RWPE1 (cell line): ENCODE measurements at regions not wholly inside any gene's neighbourhood (a gene's known extent, or its start where the extent isn't known, plus 50 kb on each side); places are given as distances from the start of the nearest gene placed in this dataset.

Source experiments
- CTCF ChIA-PET: fragments of 350-600 bp; sonication (Branson Sonifier 250); formaldehyde crosslinking; extraction: SDS; loops from one replicate; lab custom pipeline; 2021; lab: Yijun Ruan, JAX
- POLR2A ChIA-PET: fragments of 400-600 bp; formaldehyde crosslinking; extraction: SDS; loops from one replicate; lab custom pipeline; 2020; ENCODE audit warnings: antibody characterized with exemption; ENCODE audit not compliant: low non-redundant PET; lab: Yijun Ruan, JAX
- DNase-seq: peaks from one replicate; pipeline ENCODE4 v3.0.0; 2012; ENCODE audit warnings: low spot score
- H3K27ac ChIP-seq: fragments of 450-650 bp; 2 replicates; pipeline ENCODE4 v1.5.1; 2017
- TF ChIP-seq, protein P1 (sequence below): fragments of 450-650 bp; conservative IDR thresholded peaks from 2 replicates; pipeline ENCODE4 v1.5.1; 2017; ENCODE audit warnings: low read depth, mild to moderate bottlenecking

DNA sequence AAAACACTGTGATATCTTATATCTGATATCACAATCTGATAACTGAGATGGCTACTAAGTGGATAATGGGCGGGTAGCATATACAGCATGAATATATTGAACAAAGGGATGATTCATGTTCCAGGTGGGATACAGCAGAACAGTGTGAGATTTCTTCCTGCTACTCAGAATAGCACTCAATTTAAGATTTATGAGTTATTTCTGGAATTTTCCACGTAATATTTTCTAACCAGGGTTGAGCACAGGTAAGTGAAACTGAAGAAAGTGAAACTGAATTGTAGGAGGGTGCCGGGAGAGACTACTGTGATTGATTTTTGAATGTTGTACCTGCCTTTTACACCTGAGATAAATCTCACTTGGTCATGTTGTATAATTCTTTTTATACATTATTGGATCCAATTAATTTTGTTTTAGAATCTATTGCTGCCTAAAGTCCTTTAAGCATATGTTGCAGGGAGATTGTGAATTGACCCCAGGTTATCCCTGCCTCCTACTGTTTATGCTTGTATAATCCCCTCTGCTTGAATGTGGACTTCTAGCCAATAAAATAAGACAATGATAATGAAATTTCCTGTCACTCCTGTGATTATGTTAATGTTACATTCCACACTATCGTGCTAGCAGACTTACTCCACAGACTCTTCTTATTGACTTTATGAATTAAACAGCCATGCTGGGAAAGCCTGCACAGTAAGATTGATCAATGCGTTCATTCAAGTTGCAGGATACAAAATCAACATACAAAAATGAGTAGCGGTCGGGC lies 67.6 kb upstream of the RBBP8 start:
- CTCF ChIA-PET, result no interaction called here
- H3K27ac ChIP-seq, result no peak overlapping the region
- POLR2A ChIA-PET, result no interaction called here
- TF ChIP-seq, protein P1, sequence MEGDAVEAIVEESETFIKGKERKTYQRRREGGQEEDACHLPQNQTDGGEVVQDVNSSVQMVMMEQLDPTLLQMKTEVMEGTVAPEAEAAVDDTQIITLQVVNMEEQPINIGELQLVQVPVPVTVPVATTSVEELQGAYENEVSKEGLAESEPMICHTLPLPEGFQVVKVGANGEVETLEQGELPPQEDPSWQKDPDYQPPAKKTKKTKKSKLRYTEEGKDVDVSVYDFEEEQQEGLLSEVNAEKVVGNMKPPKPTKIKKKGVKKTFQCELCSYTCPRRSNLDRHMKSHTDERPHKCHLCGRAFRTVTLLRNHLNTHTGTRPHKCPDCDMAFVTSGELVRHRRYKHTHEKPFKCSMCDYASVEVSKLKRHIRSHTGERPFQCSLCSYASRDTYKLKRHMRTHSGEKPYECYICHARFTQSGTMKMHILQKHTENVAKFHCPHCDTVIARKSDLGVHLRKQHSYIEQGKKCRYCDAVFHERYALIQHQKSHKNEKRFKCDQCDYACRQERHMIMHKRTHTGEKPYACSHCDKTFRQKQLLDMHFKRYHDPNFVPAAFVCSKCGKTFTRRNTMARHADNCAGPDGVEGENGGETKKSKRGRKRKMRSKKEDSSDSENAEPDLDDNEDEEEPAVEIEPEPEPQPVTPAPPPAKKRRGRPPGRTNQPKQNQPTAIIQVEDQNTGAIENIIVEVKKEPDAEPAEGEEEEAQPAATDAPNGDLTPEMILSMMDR, result no peak
- no peak for DNase-seq

DNA sequence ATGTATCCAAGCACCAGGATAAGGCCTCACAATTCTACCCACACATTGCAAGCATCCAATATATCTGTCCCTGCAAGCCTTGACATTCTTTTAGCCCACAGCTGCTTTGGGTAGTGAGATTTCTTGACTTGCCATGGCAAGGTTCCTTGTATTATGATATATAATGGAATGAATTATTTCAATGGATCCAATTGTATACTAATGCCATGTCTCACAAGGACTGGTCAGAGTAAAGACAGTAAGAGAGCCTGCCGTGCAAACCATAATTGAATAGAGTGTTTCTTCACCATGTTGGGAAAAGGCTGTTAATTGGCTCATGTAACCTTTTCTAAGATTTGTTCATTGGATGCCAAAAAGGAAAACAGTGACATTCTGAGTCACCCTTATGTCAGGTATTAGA lies 64.3 kb upstream of the RBBP8 start:
- ChIA-PET POLR2A (no interaction called here), CTCF (no interaction called here)
- H3K27ac ChIP-seq, result no peak overlapping the region
- DNase-seq, result no peak
- TF ChIP-seq, protein P1, result no peak

DNA sequence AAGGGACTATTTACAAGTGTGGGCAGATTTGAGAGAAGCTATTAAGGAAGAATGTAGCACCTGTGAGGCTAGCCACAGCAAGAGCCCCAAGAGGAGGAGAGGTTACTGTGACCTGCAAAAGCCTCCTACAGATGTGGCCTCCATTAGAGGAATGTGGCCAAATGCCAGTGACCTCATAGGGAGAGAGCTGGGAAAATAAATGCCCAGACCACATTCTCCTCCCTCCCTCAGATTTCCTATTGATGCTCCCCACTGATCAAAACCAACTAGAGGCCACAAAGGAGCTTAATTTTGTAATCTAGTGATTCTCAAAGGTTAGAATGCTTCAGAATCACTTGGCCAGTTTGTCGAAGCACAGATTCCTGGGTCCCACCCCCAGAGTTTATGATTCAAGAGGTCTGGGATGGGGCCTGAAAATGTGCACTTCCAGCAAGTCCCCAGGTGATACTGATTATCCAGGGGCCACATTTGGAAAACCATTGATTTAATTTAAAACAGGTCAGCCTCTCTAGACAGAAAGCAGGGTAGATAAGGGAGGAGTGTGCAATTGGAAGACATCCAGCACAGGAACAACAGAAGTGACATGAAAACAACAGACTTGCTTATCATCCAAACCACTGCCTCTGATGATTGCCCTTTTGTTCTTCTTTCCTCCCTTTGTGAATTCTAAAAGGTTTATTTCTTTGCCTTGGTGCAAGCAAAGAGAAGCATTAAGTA lies 61.2 kb upstream of the RBBP8 start:
- ChIA-PET POLR2A (no interaction called here), CTCF (no interaction called here)
- TF ChIP-seq, protein P1, result no peak
- H3K27ac ChIP-seq, result no peak overlapping the region
- DNase-seq, result no peak

DNA sequence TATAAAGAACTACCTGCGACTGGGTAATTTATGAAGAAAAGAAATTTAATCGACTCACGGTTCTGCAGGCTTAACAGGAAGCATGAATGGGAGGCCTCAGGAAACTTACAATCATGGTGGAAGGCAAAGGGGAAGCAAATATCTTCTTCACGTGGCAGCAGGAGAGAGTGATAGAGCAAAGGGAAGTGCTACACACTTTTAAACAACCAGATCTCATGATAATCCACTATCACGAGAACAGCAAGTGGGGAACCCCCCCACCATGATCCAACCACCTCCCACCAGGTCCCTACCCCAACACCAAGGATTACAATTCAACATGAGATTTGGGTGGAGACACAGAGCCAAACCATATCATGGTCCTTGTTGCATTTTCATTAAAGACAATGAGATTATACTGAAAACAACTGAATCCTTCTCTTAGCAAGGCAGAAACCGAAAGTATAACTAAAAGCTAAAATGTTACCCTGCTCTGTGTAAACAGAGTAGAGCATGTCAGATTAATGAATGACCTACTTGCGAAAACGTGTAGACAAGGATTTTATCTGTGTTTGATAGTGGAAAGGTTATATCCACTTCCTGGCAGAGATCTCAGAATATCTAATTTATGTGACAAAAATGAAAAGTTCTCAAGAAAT lies 60.1 kb upstream of the RBBP8 start:
- TF ChIP-seq, protein P1, result no peak
- POLR2A ChIA-PET, result no interaction called here
- CTCF ChIA-PET, result interaction anchor here (0.7 kb wide), 1 partner anchor 169 kb away, joined by 3 read pairs; no protein-coding TSS in a partner anchor
- no peak for DNase-seq
- H3K27ac ChIP-seq, result no peak overlapping the region

DNA sequence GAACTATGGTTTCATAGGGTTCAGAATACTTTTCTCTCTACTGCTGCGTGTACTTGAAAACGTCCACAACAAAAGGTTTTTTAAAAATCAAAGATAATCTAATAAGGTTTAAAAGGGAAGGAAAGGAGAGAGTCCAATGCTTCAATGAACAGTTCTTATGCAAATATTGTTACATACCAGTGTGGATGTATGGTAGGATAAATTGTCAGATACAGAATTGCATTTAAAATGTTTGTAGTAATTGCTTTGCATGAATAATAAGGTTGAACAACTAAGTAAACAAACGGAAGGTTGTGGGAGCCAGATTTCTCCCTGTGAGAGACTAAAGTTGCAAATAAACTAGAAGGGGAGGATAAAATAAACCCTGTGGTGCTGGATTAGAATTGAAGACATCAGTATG lies 53.8 kb upstream of the RBBP8 start:
- TF ChIP-seq, protein P1, result no peak
- no peak for DNase-seq
- CTCF ChIA-PET, result no interaction called here
- POLR2A ChIA-PET, result no interaction called here
- H3K27ac ChIP-seq, result no peak overlapping the region

DNA sequence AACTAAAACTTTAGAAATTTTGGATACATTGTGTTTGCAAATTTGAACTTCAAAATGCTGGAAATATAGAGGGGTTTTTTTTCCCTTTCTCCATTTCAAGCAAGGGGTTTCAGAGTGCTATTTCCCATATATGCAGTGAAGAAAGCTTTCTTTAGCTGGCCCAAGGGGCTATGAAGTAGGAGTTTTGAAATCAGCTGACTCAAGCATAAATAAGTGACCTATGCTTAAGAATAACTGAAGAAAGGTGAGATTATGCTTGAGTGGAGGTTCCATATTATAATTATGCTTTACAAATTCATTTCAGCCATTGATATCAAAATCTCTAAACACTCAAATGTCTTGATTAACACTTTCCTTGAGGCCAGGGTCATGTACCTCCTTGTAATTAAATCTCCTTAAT lies 51.0 kb upstream of the RBBP8 start:
- ChIA-PET CTCF (no interaction called here), POLR2A (no interaction called here)

More for the DNA sequence above, 51.0 kb upstream of the RBBP8 start:
- no peak overlapping the region for H3K27ac ChIP-seq
- no peak for DNase-seq
- TF ChIP-seq, protein P1, result no peak
